RWPE2 (cell line): ENCODE measurements at regions not wholly inside any gene's neighbourhood (a gene's known extent, or its start where the extent isn't known, plus 50 kb on each side); places are given as distances from the start of the nearest gene placed in this dataset.

Source experiments
- ATAC-seq: fragments of 200-7000 bp; cut with Tn5 transposase; 3 replicates; pipeline ENCODE4 v1.9.1; 2021; ENCODE audit warnings: low read depth
- DNase-seq: peaks from one replicate; pipeline ENCODE4 v3.0.0-alpha.2; 2020; ENCODE audit warnings: low spot score
- H3K27ac ChIP-seq: fragments of 450-650 bp; 2 replicates; pipeline ENCODE4 v1.5.1; 2017; ENCODE audit warnings: mild to moderate bottlenecking; ENCODE audit not compliant: poor library complexity, severe bottlenecking
- H3K27me3 ChIP-seq: fragments of 250-450 bp; sonication (Bioruptor Pico); 2 replicates; pipeline ENCODE4 v1.5.1; 2021; ENCODE audit warnings: mild to moderate bottlenecking, moderate library complexity; ENCODE audit not compliant: insufficient read depth, poor library complexity, severe bottlenecking
- H3K36me3 ChIP-seq: fragments of 250-450 bp; sonication (Bioruptor Pico); 2 replicates; pipeline ENCODE4 v1.5.1; 2020; ENCODE audit warnings: low read depth, mild to moderate bottlenecking, moderate library complexity
- H3K4me1 ChIP-seq: fragments of 250-450 bp; sonication (Bioruptor Pico); 2 replicates; pipeline ENCODE4 v1.5.1; 2021; ENCODE audit warnings: mild to moderate bottlenecking, moderate library complexity; ENCODE audit not compliant: insufficient read depth, poor library complexity, severe bottlenecking
- H3K4me3 ChIP-seq: fragments of 250-450 bp; sonication (Bioruptor Pico); 2 replicates; pipeline ENCODE4 v1.5.1; 2021; ENCODE audit warnings: mild to moderate bottlenecking, moderate library complexity; ENCODE audit not compliant: severe bottlenecking
- H3K9me3 ChIP-seq: fragments of 250-450 bp; sonication (Bioruptor Pico); 2 replicates; pipeline ENCODE4 v1.5.1; 2021; ENCODE audit warnings: mild to moderate bottlenecking, moderate library complexity; ENCODE audit not compliant: severe bottlenecking
- TF ChIP-seq, protein P1 (sequence below): fragments of 450-650 bp; IDR thresholded peaks from one replicate; pipeline ENCODE4 v1.5.1; 2017; ENCODE audit warnings: mild to moderate bottlenecking, moderate library complexity; ENCODE audit not compliant: poor library complexity, severe bottlenecking

- no peaks in the 10 kb centered on the region for H3K36me3 ChIP-seq
- H3K27ac ChIP-seq = no peak overlapping the region
- DNase-seq (no peak), ATAC-seq (no peak)
- H3K4me3 ChIP-seq = no peak overlapping the region
- no peaks in the 10 kb centered on the region for H3K9me3 ChIP-seq
- H3K27me3 ChIP-seq = no peaks in the 10 kb centered on the region
- TF ChIP-seq, protein P1, sequence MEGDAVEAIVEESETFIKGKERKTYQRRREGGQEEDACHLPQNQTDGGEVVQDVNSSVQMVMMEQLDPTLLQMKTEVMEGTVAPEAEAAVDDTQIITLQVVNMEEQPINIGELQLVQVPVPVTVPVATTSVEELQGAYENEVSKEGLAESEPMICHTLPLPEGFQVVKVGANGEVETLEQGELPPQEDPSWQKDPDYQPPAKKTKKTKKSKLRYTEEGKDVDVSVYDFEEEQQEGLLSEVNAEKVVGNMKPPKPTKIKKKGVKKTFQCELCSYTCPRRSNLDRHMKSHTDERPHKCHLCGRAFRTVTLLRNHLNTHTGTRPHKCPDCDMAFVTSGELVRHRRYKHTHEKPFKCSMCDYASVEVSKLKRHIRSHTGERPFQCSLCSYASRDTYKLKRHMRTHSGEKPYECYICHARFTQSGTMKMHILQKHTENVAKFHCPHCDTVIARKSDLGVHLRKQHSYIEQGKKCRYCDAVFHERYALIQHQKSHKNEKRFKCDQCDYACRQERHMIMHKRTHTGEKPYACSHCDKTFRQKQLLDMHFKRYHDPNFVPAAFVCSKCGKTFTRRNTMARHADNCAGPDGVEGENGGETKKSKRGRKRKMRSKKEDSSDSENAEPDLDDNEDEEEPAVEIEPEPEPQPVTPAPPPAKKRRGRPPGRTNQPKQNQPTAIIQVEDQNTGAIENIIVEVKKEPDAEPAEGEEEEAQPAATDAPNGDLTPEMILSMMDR = no peak
- no peaks in the 10 kb centered on the region for H3K4me1 ChIP-seq
Measured at GRCh38 chr1:222256058-222256457, 291.8 kb downstream of the HHIPL2 start.

DNA sequence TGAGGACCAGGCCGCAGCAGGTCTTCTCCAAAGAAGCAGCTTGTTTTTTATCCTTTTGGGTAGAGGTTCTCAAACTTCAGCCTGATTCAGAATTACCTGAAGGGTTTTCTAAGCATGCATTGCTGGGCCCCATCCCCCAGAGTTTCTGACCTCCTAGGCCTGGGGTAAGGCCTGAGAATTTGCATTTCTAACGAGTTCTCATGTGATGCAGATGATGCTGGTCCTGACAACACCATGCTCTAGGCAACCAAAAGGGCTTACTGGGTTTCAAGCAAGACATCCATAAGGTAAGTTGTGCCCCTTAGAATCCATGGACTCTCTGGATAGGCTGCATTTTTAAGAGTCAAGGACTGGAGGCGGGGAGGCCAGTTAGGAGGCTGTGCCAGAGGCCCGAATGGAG is 295.1 kb downstream of the HHIPL2 start:
- no peak for ATAC-seq
- no peak for DNase-seq
- TF ChIP-seq, protein P1 = no peak
- Histone ChIP-seq H3K4me1 (no peaks in the 10 kb centered on the region), H3K4me3 (no peak overlapping the region), H3K9me3 (no peaks in the 10 kb centered on the region), H3K36me3 (no peaks in the 10 kb centered on the region), H3K27me3 (no peaks in the 10 kb centered on the region), H3K27ac (no peak overlapping the region)

DNA sequence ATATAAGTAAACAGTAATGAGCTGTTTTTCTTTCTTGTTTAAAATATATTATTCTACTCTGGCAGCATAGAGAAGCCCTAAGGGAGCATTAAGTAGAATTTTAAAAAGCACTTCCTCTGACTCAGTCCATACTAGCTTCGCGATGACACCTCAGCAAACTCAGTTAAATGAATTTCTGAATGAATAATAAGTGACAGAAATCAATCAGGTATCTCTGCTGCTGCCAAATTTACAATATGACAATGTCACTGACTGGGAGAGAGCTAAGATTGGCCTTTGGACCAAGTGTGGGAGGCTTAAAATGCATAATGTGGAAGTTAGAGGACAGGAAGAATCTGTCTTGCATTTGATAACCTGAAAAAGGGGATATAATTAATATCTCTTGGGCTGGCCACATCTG is 296.1 kb downstream of the HHIPL2 start:
- H3K4me1 ChIP-seq = no peaks in the 10 kb centered on the region
- H3K4me3 ChIP-seq = no peak overlapping the region
- no peaks in the 10 kb centered on the region for H3K9me3 ChIP-seq
- no peaks in the 10 kb centered on the region for H3K36me3 ChIP-seq
- TF ChIP-seq, protein P1 = no peak
- H3K27ac ChIP-seq = no peak overlapping the region
- DNase-seq (no peak), ATAC-seq (no peak)
- H3K27me3 ChIP-seq = no peaks in the 10 kb centered on the region

DNA sequence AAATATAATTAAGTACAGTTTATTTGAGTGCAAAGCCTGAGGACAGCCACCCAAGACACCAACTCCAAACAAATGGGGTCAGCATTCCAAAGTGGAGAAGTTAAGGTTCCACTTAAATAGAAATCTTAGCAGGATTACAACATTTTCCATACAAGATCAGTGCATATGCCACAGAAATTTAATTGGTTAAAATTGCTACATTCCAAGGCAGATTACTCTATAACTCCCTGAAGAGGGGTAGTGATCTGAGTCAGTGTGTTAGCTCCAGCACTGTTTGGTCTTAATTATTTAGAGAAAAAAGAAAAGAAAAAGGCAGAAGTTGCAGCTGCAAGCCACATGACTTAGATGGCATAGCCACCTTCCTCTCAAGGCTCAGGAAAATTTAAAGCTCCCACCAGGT is 297.5 kb downstream of the HHIPL2 start:
- no peaks in the 10 kb centered on the region for H3K9me3 ChIP-seq
- TF ChIP-seq, protein P1 = no peak
- H3K4me3 ChIP-seq = no peak overlapping the region
- DNase-seq = no peak
- H3K4me1 ChIP-seq = no peaks in the 10 kb centered on the region
- H3K27ac ChIP-seq = no peak overlapping the region
- ATAC-seq = no peak
- no peaks in the 10 kb centered on the region for H3K36me3 ChIP-seq
- no peaks in the 10 kb centered on the region for H3K27me3 ChIP-seq

- TF ChIP-seq, protein P1 = no peak
- no peak overlapping the region for H3K27ac ChIP-seq
Measured at GRCh38 chr1:222247811-222248310, 300.0 kb downstream of the HHIPL2 start.

More at GRCh38 chr1:222247811-222248310, 300.0 kb downstream of the HHIPL2 start:
- no peaks in the 10 kb centered on the region for H3K9me3 ChIP-seq
- no peak for DNase-seq
- ATAC-seq = no peak
- H3K4me1 ChIP-seq = peaks cover 2% of the 10 kb centered on the region
- no peaks in the 10 kb centered on the region for H3K36me3 ChIP-seq
- no peak overlapping the region for H3K4me3 ChIP-seq
- H3K27me3 ChIP-seq = no peaks in the 10 kb centered on the region
